CD4-positive, alpha-beta T cell treated with Interleukin-4 for 1 hour (primary cell): ENCODE measurements at regions not wholly inside any gene's neighbourhood (a gene's known extent, or its start where the extent isn't known, plus 50 kb on each side); places are given as distances from the start of the nearest gene placed in this dataset.

ENCODE experiments used
- DNase-seq, 2 donors: peaks; one replicate each; pipeline ENCODE4 v3.0.0-alpha.2; 2020 to 2022

DNA sequence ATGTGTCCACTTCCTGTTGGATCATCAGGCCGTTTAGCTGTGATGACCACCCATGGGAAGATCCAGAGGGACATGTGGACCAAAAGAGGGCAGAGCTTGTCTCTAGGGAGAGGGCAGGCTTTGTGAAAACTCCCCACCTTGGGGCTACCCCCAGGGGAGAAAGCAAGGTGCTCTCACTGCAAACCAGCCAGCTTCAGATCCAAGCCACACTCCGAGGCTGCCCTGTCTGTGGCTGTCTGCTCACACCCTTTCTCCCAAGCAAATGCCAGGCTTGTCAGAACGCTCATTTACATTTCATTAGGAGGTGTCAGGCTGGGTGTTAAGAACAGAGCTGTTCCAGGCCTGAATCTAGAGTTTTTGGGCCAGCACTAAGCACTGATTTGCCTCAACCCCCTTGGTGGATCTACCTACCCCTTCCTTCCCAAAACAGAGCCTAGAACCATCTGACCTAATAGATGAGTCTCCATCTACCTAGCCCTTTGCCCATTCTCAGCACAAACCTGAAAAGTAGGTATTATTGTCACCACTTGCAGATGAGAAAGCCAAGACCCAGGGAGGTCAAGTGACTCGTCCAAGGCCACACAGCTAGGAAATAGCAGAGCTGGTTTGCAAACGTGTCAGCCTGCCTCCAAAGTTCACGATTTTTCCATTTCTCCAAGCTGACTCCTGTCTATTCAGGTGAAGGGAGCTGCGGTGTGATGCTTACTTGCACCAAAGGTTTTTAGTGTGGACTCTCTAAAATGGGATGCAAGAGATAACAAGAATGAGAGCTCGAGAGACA is 130.9 kb downstream of the EMX2 start:
- DNase-seq, result no peak

- DNase-seq, result no peak
These were observed 131.7 kb downstream of the EMX2 start for GRCh38 chr10:117674201-117674600.

- DNase-seq, result no peak
These were observed 132.1 kb downstream of the EMX2 start for GRCh38 chr10:117674646-117675045.

GRCh38 chr10:117675514-117676055 is 133.0 kb downstream of the EMX2 start:
- no peak for DNase-seq

GRCh38 chr10:117677239-117677638 is 134.7 kb downstream of the EMX2 start:
- no peak for DNase-seq

DNA sequence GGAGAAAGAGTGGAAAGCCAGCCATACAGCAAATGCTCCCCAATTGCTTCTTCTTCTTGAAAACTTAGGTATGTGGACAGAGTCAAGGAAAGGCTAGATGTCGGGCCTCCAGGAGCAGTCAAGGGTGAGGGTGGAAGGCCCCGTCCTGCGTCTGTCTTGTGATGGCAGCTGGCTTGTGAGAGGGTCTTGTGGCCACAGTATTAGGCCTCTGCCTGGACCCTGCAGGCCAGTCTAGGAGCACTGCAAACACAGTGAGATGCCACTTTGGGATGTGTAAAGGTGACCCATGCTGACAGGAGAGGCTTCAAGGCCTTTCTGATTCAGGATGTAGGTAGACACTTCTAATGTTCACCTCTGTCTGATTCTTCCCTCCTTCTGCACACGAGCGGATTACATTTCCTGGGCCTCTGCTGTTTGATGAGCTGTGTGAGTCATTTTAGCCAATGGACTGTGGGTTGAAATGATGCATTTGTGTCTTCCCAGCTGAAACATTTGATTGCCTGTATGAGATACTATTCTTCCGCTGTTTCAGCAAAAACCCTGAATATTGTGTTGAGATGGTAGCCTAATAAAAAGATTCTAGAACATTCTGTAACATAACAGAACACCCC is 135.4 kb downstream of the EMX2 start:
- no peak for DNase-seq

DNA sequence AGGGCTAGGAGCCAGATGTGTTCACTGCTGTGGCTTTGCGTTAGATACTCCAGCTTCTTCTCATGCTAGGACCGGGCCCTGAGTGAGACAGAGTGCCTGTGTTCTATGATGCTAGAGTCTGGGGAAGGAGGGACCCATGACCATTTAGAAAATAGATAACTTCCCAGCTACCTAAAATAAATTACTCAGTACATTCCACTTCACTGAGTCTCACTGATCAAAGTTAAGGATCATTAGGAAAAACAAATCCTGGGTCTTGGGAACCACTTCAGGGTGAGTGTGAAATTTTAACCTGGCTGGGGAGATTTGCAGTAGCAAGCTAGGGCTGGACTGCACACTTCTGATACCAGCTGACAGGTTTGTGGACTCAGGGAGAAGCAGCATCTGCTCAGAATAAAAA is 138.1 kb downstream of the EMX2 start:
- DNase-seq, result no peak

GRCh38 chr10:117681104-117681503 is 138.6 kb downstream of the EMX2 start:
- no peak for DNase-seq

DNA sequence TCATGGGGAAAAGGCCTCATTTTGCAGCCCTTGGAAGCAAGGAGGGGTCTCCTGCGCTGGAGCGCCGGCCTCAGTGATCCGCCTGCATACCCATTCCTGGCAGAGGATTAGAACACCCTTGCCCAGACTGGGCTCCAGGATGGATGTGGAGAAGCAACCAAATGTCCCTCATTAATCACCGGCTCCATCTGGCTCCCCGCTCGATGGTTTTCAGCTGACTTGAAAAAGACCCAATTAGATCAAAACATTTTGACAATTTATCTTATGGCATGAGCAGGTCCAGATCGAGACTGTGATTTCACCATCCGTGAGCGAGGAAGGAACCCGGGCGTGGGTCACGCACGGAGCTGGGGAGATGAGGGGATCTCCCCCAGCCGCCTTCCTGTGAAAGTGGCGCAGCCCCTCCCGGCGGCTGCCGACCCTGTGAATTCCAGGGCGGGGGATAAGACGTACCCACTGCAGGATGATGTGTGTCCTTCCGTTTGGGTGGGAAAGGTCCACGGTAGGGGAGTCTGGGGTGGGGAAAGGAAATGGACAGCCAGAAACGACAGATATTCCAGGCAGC is 141.6 kb downstream of the EMX2 start:
- no peak for DNase-seq

GRCh38 chr10:117684672-117685211 is 142.2 kb downstream of the EMX2 start:
- no peak for DNase-seq

DNA sequence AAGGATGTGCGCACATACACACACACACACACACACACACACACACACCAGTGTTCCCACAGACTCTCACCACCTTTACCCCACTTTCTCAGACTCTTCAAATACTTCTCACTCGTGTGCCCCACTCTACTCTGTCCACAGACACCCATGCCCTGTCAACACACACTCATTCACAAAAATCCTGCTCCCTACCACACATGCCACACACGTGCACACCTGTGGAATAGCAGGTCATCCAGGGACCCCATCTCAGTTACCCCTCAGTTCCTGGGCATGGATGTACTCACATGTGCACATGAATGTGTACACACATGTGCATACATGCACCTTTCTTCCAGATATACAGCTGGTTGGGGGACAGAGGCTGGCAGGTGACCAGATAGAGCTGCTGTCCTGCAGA is 142.9 kb downstream of the EMX2 start:
- DNase-seq, result no peak

DNA sequence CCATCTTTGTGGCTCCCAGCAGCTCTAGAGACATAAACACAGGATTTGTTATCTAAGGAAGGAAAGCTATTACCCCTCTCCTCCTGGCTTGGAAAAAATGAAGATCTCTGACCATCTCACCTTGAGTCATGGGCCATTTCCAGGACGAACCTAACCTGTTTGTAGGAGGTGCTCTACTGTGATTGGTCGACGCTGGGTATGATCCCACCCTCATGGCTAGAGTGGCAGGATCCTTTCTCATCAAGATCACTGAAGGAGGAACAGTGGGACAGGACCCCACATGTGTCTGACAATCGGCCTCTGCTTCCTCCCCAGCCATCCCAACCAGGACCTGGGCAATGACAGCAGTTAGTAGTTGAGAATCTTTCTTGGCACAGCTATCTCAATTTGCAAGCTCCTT is 144.1 kb downstream of the EMX2 start:
- DNase-seq, result no peak

GRCh38 chr10:117688358-117688757 is 145.8 kb downstream of the EMX2 start:
- no peak for DNase-seq

DNA sequence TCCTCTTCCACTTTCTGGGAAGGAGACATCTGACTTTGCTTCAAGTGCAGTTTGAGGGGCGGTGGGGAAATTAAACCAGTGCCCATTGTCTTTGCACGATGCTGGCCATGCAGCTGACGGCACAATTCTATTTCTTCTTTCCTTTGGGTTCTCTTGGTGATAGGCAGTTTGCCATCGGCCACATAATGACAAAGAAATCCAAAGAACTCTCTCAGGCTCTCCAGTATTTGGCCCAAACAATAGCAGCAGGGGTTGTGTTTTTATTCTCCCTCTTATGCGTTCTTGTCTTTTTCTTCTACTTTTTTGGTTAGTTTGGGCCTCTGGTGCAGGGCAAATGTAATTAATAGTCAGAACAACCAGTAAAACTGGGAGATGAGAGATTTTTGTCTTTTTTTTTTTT is 147.0 kb downstream of the EMX2 start:
- DNase-seq, result no peak

DNA sequence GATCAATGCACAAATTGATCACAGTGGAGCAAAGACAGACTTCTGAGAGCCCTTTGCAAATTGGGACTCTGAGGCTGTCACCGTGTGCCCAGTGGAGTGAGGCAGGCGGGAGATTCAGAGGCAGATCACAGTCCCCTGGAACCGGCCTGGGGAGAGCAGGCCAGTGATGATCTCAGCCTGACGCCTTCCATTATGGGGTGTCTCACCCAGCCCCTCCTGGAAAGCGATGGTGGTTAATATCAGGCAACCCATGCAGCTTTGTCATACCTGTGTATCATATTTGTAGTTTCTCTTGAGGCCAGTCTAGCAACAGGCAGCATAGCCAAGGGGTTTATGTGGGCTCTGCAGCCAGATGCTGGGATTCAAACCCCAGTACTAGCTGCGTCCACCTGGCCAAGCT is 147.8 kb downstream of the EMX2 start:
- DNase-seq, result no peak

- no peak for DNase-seq
These were observed 151.6 kb downstream of the EMX2 start for GRCh38 chr10:117694190-117694589.

GRCh38 chr10:117697402-117697801 is 154.9 kb downstream of the EMX2 start:
- no peak for DNase-seq

DNA sequence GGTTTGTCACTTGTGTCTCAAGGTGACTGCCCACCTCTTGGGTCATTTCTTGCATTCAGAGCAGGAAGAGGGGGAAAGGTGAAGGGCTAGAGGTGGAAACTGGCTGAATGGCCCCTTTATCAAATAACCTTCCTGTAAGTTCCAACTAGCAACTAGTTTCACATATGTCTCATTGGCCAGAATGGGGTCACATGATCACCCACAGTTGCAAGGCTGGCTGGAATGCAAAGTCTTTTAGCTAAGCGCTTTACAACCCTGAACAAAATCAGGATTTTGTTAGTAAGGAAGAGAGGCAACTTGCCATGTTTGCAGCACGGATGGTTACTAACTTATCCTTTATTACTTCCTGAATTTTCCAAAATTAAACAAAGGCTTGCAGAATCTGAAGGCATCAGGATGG is 156.3 kb downstream of the EMX2 start:
- DNase-seq, result no peak

- DNase-seq, result no peak
These were observed 157.0 kb downstream of the EMX2 start for GRCh38 chr10:117699436-117700075.

GRCh38 chr10:117710181-117710798 is 167.7 kb downstream of the EMX2 start:
- DNase-seq, result no peak

DNA sequence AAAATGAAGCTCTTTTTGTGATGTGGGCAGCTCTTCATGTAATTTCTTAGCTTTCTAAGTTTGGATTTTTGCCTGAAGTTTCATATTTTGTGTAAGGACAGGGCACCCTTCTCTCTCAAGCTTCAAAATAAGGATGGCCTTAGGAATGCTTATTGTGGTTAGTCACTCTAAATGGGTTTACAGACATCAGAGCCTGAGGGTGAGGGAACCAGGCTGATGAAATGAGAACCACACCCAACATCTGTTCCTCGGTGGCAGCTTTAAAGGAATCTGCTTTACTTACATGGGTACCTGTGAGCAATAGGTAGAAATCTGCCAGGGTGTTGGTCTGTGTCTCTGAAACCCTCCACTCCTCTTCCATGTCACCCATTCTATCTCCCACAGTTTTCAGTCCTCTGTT is 174.3 kb downstream of the EMX2 start:
- no peak for DNase-seq

DNA sequence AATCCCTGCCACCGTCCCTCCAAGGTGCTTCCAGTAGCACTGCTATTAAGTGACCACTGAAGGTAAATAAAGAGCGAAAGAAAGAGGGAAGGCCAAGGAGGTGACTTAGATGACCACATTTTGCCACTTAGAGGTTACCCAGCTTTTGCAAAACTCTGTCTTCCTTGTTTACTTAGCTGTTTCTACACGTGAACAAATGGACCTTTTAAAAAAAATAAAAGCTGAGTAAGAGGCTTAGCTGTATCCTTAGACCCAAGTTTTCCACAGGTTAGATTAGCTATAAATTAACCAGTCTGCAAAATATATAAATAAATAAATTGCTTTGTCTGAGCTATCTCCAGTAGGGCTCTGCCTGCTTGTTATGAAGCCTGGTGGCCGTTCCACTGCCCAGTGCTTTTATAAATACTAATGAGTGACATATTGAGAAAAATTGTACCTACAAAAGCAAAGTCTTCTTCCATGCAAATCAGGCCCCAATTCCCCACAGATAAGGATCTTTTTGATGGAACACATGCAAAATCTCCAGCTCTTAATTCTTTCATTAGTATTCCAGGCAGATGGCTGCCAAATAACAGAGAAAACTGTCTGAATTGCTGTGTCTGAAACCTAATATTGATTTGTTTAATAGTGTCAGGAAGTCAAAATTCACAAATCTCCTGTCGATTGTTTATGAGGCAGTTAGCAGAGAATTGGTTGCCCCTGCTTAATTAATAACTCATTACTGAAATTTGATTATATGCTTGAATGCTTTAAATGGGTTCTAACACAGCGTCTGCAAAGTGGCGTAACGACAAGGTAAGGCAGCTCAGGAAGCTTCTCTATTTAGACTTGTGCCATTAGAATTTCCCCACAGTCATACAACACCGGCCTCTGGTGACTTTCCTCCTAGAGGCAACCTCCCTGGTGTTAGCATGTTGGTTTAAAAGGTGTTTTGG is 176.7 kb downstream of the EMX2 start:
- no peak for DNase-seq
